Spleen (tissue), 7 donors: ENCODE measurements at regions not wholly inside any gene's neighbourhood (a gene's known extent, or its start where the extent isn't known, plus 50 kb on each side); places are given as distances from the start of the nearest gene placed in this dataset.

Experiments used
- POLR2AphosphoS5 ChIP-seq, 3 donors: sonication (generic); formaldehyde crosslinking; IDR thresholded peaks; one replicate each; pipeline ENCODE4 v1.5.1; 2017; ENCODE audit warnings: antibody characterized with exemption in 3 of 3
- TF ChIP-seq, protein P1 (sequence below), 11 experiments: fragments of 200-600 bp in 7 of 11; fragments of 450-650 bp in 4 of 11; sonication (generic) in 4 of 11; IDR thresholded peaks in 8 of 11; conservative IDR thresholded peaks in 3 of 11; 1 replicate in 7 of 11; 2 replicates in 4 of 11; pipeline versions ENCODE4 v1.4.0 to v1.8.0; 2016 to 2021; ENCODE audit warnings: antibody characterized with exemption in 11 of 11, inconsistent platforms in 4 of 11, mild to moderate bottlenecking in 1 of 11
- donor health status: DM: no; HTN: no; CAD: no; lungs with moderate emphysema.
- donor health status: DM: no; HTN: no; CAD: no.
- donor health status: DM: no; HTN: no; CAD: no.

GRCh38 chr10:128993911-128994538, 473.0 kb upstream of the MGMT start:
- TF ChIP-seq, protein P1, sequence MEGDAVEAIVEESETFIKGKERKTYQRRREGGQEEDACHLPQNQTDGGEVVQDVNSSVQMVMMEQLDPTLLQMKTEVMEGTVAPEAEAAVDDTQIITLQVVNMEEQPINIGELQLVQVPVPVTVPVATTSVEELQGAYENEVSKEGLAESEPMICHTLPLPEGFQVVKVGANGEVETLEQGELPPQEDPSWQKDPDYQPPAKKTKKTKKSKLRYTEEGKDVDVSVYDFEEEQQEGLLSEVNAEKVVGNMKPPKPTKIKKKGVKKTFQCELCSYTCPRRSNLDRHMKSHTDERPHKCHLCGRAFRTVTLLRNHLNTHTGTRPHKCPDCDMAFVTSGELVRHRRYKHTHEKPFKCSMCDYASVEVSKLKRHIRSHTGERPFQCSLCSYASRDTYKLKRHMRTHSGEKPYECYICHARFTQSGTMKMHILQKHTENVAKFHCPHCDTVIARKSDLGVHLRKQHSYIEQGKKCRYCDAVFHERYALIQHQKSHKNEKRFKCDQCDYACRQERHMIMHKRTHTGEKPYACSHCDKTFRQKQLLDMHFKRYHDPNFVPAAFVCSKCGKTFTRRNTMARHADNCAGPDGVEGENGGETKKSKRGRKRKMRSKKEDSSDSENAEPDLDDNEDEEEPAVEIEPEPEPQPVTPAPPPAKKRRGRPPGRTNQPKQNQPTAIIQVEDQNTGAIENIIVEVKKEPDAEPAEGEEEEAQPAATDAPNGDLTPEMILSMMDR (IDR thresholded peaks at IDR 0.05 in 8 of 11, conservative IDR thresholded peaks at IDR 0.05 in 3 of 11): no peak
- TF ChIP-seq POLR2AphosphoS5 (IDR thresholded peaks at IDR 0.05): no peak
